Gastroesophageal sphincter (tissue), 4 donors: ENCODE measurements at regions not wholly inside any gene's neighbourhood (a gene's known extent, or its start where the extent isn't known, plus 50 kb on each side); places are given as distances from the start of the nearest gene placed in this dataset.
"Not testable (repeated sequence)": the region's sequence is repeated elsewhere in the genome, so short reads cannot be mapped to it uniquely, and the experiment has no call there.

ENCODE experiments used
- ATAC-seq: fragments of 150-250 bp; one replicate; pipeline ENCODE4 v1.9.1; 2016; ENCODE audit warnings: mild to moderate bottlenecking, moderate library complexity
- H3K27ac ChIP-seq, 4 donors: fragments of 200-600 bp; sonication (generic) in 3 of 4; 1 replicate in 3 of 4; 2 replicates in 1 of 4; pipeline ENCODE4 v1.5.1; 2016 to 2019
- H3K27me3 ChIP-seq: fragments of 200-600 bp; sonication (generic); one replicate; pipeline ENCODE4 v1.5.1; 2019
- H3K36me3 ChIP-seq, 2 donors: fragments of 200-600 bp; sonication (generic); one replicate each; pipeline ENCODE4 v1.5.1; 2019; ENCODE audit warnings: control low read depth in 1 of 2
- H3K4me1 ChIP-seq, 3 donors: fragments of 200-600 bp; sonication (generic); 1 replicate in 2 of 3; 2 replicates in 1 of 3; pipeline ENCODE4 v1.5.1; 2016 to 2019; ENCODE audit warnings: control low read depth in 2 of 3
- H3K4me3 ChIP-seq, 2 donors: fragments of 200-600 bp; sonication (generic); one replicate each; pipeline ENCODE4 v1.5.1; 2019; ENCODE audit warnings: mild to moderate bottlenecking in 1 of 2, moderate library complexity in 1 of 2
- H3K9me3 ChIP-seq, 3 donors: fragments of 200-600 bp; sonication (generic); one replicate each; pipeline ENCODE4 v1.5.1; 2017 to 2019; ENCODE audit warnings: control low read depth in 2 of 3
- CTCF ChIP-seq, 4 experiments: fragments of 200-600 bp in 2 of 4; fragments of 450-650 bp in 2 of 4; sonication (generic) in 1 of 4; IDR thresholded peaks; one replicate each; pipeline ENCODE4 v1.5.1; 2017 to 2019; ENCODE audit warnings: antibody characterized with exemption in 4 of 4, mild to moderate bottlenecking in 2 of 4, moderate library complexity in 2 of 4
- EP300 ChIP-seq: sonication (generic); formaldehyde crosslinking; IDR thresholded peaks from one replicate; pipeline ENCODE4 v1.6.1; 2017; ENCODE audit warnings: antibody characterized with exemption, mild to moderate bottlenecking
- POLR2A ChIP-seq, 2 donors: fragments of 450-650 bp; IDR thresholded peaks; one replicate each; pipeline ENCODE4 v1.6.1; 2017; ENCODE audit warnings: antibody characterized with exemption in 2 of 2, mild to moderate bottlenecking in 2 of 2, moderate library complexity in 1 of 2
- POLR2AphosphoS5 ChIP-seq: sonication (generic); formaldehyde crosslinking; IDR thresholded peaks from one replicate; pipeline ENCODE4 v1.6.1; 2017; ENCODE audit warnings: antibody characterized with exemption
- WGBS, 2 donors: methylation state at CpG; one replicate each; pipeline ENCODE4 v1.1.5; 2018; ENCODE audit warnings: low coverage in 1 of 2; 5-methylcytosine and 5-hydroxymethylcytosine counted together

DNA sequence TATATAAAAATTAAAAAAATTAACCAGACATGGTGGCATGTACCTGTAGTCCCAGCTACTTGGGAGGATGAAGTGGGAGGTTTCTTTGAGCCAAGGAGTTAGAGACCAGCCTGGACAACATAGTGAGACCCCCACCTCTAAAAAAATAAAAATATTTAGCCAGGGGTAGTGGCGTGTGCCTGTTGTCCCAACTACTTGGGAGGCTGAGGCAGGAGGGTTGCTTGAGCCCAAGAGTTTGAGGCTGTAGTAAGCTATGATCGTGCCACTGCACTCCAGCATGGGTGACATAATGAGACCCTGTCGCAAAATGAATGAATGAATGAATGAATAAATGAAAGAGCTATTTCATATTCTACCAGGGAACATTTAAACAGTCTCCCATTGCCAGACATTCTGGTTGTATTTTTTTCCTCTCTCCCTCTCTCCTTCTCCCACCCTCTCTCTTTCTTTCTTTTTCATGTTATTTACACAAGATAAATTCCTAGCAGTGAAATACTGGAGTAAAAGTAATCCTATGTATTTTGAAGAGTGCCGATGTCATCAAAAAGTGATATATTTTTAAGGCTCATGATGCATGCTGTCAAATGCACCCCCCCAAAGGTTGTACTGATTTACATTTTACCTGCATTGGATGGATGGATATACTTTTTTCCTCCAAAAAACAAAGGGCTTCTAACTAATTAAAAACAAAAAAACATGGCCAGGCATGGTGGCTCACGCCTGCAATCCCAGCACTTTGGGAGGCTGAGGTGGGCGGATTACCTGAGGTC lies 194.8 kb upstream of the ZNF217 start:
- Histone ChIP-seq H3K27ac (no peak overlapping the region), H3K36me3 (no peaks in the 10 kb centered on the region), H3K4me3 (no peak overlapping the region), H3K27me3 (no peaks in the 10 kb centered on the region), H3K4me1 (no peaks in the 10 kb centered on the region), H3K9me3 (no peaks in the 10 kb centered on the region)
- 94 to 100% methylated on average over 5 to 6 of the region's 6 CpGs for WGBS, 2 donors
- ATAC-seq, result no peak
- TF ChIP-seq POLR2AphosphoS5, result no peak
- TF ChIP-seq POLR2A (IDR thresholded peaks at IDR 0.05), result peak in 1 of 2 donors; percentile 10

DNA sequence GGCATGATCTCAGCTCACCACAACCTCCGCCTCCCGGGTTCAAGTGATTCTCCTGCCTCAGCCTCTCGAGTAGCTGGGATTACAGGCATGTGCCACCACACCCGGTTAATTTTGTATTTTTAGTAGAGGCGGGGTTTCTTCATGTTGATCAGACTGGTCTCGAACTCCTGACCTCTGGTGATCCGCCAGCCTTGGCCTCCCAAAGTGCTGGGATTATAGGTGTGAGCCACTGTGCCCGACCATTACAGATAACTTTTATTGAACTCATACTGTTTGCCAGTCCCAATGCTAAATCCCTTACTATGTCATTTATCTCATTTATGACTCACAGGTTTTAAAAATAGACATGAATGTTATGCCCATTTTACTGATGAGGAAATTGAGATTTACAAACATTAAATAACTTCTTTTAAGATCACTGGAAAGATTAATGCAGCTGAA lies 193.9 kb upstream of the ZNF217 start:
- not testable (repeated sequence) for H3K36me3 ChIP-seq, H3K4me1 ChIP-seq, H3K27ac ChIP-seq, H3K9me3 ChIP-seq, ATAC-seq, H3K27me3 ChIP-seq, H3K4me3 ChIP-seq
- WGBS, 2 donors, result 87 to 89% methylated on average over 3 to 8 of the region's 8 CpGs

DNA sequence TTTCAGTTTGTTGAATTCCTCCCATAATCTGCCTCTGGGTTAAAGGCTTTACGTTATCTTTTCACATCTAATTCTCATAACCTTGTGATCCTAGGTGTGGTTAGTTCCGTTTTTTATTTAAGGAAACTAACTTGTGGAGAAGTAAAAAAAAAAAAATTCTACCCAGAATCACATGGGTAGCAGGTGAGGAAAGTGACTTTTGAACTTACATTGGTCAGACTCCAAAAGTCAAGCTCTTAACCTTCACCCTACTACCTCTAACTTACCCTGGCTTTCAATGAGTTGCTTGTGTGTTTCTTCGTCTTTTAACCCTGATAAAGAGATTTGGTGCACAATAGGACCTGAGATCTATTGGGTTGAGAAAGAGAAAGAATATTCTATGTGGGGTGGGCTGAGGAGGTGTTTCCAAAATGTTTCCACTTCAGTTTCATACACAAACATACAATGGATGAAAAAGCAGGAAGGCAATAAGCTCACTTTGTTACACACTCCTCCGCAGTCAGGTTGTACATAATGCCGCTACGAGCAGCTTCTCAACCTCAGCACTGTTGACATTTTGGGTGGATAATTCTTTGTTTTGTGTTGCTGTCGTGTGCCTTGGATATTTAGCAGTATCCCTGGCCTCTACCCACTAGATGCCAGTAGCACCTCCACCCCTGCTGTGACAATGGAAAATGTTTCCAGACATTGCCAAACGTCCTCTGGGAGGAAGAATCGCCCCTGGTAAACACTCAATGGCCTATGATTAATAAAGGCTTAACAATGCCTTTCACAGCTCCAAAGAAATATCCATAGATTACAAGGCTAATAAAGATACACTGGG lies 193.0 kb upstream of the ZNF217 start:
- H3K27ac ChIP-seq, result no peak overlapping the region

DNA sequence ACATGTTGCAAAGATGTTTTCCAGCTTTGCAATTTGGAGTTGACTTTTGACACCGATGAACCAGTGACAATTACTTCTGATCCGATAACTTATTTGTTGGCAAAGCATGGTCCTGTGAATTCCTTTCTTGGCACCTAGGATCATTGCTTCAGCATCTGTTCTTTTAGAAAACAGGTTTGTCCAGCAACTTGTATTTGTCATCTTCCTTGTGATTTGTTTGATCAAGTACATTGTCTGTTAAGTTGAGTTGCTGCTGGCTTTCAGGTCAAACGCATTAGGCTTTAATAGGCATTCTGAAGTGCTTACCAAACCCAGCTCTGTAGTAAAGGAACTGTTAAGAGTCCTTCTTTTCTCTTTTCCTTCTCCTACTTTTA lies 192.4 kb upstream of the ZNF217 start:
- H3K27ac ChIP-seq, result no peak overlapping the region
- no peak overlapping the region for H3K4me3 ChIP-seq
- no peaks in the 10 kb centered on the region for H3K27me3 ChIP-seq
- no peak for TF ChIP-seq EP300
- TF ChIP-seq POLR2A (IDR thresholded peaks at IDR 0.05), result no peak
- TF ChIP-seq POLR2AphosphoS5, result no peak
- TF ChIP-seq CTCF (IDR thresholded peaks at IDR 0.05), result no peak
- no peaks in the 10 kb centered on the region for H3K9me3 ChIP-seq
- WGBS, 2 donors, result 76 to 81% methylated on average over 3 of the region's 3 CpGs
- H3K36me3 ChIP-seq, result no peaks in the 10 kb centered on the region
- H3K4me1 ChIP-seq, result no peaks in the 10 kb centered on the region
- no peak for ATAC-seq

More for the DNA sequence above, 193.0 kb upstream of the ZNF217 start:
- Histone ChIP-seq H3K4me3 (no peak overlapping the region), H3K9me3 (no peaks in the 10 kb centered on the region), H3K27me3 (no peaks in the 10 kb centered on the region), H3K36me3 (no peaks in the 10 kb centered on the region), H3K4me1 (no peaks in the 10 kb centered on the region)
- 68 to 70% methylated on average over 9 of the region's 9 CpGs for WGBS, 2 donors
- no peak for TF ChIP-seq POLR2A (IDR thresholded peaks at IDR 0.05)
- no peak for TF ChIP-seq CTCF (IDR thresholded peaks at IDR 0.05)
- no peak for TF ChIP-seq EP300
- ATAC-seq, result no peak

GRCh38 chr20:53785320-53785719 lies 191.7 kb upstream of the ZNF217 start:
- Histone ChIP-seq H3K36me3 (no peaks in the 10 kb centered on the region), H3K27ac (no peak overlapping the region), H3K27me3 (no peaks in the 10 kb centered on the region), H3K4me1 (no peaks in the 10 kb centered on the region), H3K4me3 (no peak overlapping the region), H3K9me3 (no peaks in the 10 kb centered on the region)
- 94 to 100% methylated on average over 2 to 3 of the region's 3 CpGs for WGBS, 2 donors
- ATAC-seq, result no peak
- TF ChIP-seq EP300 (no peak), POLR2AphosphoS5 (no peak), POLR2A (IDR thresholded peaks at IDR 0.05) (no peak), CTCF (IDR thresholded peaks at IDR 0.05) (no peak)

DNA sequence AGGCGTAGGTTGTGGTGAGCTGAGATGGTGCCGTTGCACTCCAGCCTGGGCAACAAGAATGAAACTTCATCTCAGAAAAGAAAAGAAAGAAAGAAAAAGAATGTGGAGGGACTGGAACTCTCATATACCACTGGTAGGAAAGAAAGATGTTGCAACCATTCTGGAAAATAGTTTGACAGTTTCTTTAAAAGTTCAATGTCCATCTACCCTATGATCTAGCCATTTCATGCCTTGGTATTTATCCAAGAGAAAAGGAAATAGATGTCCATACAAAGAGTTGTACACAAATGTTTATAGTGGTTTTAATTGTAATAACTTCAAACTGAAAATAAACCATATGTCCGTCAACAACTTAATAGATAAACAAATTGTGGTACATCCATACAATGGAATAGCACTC lies 190.1 kb upstream of the ZNF217 start:
- H3K4me1 ChIP-seq, result no peaks in the 10 kb centered on the region
- ATAC-seq, result no peak
- no peaks in the 10 kb centered on the region for H3K27me3 ChIP-seq
- no peak overlapping the region for H3K4me3 ChIP-seq
- no peaks in the 10 kb centered on the region for H3K36me3 ChIP-seq
- no peak for TF ChIP-seq EP300
- TF ChIP-seq POLR2AphosphoS5, result no peak
- TF ChIP-seq POLR2A (IDR thresholded peaks at IDR 0.05), result no peak
- TF ChIP-seq CTCF (IDR thresholded peaks at IDR 0.05), result no peak
- 76 to 77% methylated on average over 3 of the region's 3 CpGs for WGBS, 2 donors
- no peaks in the 10 kb centered on the region for H3K9me3 ChIP-seq
- no peak overlapping the region for H3K27ac ChIP-seq
